HepG2 (cell line): ENCODE measurements at regions not wholly inside any gene's neighbourhood (a gene's known extent, or its start where the extent isn't known, plus 50 kb on each side); places are given as distances from the start of the nearest gene placed in this dataset.

Experiments used
- ATAC-seq: fragments of 200-7000 bp; cut with Tn5 transposase; 3 replicates; pipeline ENCODE4 v1.9.1; 2020; ENCODE audit warnings: mild to moderate bottlenecking, moderate library complexity
- BruUV-seq: library from RNA; stranded (reverse); fragments of 400-500 nt; replicated peaks from 2 replicates; lab custom pipeline; 2021; lab: Mats Ljungman, UMichigan
- CTCF ChIA-PET: fragments of 300-600 bp; formaldehyde crosslinking; extraction: SDS; loops from one replicate; lab custom pipeline; 2021; ENCODE audit warnings: low total read pairs, inconsistent platforms, low intra/inter-chr PET ratio; lab: Yijun Ruan, JAX
- POLR2A ChIA-PET: fragments of 350-600 bp; sonication (Branson Sonifier 250); formaldehyde crosslinking; loops from one replicate; lab custom pipeline; 2020; ENCODE audit warnings: antibody characterized with exemption, inconsistent platforms; lab: Yijun Ruan, JAX
- DNase-seq: peaks from one replicate; pipeline ENCODE4 v3.0.0-alpha.2; 2015; ENCODE audit warnings: low spot score
- FAIRE-seq: peaks from 3 replicates; lab custom pipeline; 2011; peaks lifted over from hg19 to GRCh38; lab: Jason Lieb, UNC
- H2AFZ ChIP-seq: one replicate; pipeline ENCODE4 v1.6.1; 2011; ENCODE audit warnings: low read length, inconsistent platforms
- H3K27ac ChIP-seq: fragments of 300-600 bp; 3 replicates; pipeline ENCODE4 v1.8.0; 2011; ENCODE audit warnings: mixed run types, mild to moderate bottlenecking, mixed read lengths, low read length, inconsistent platforms; ENCODE audit not compliant: insufficient read depth; ENCODE audit errors: extremely low read length
- H3K27me3 ChIP-seq, 2 experiments: fragments of 200-600 bp in 1 of 2; 2 replicates in 1 of 2; 3 replicates in 1 of 2; pipeline versions ENCODE4 v1.6.0 to v1.8.0; 2011; ENCODE audit warnings: low read length in 2 of 2, mild to moderate bottlenecking in 2 of 2, moderate library complexity in 2 of 2, inconsistent platforms in 1 of 2; ENCODE audit not compliant: insufficient read depth in 2 of 2, control insufficient read depth in 1 of 2
- H3K36me3 ChIP-seq, 2 experiments: fragments of 200-600 bp in 1 of 2; replicated peaks in 1 of 2; 2 replicates in 1 of 2; 3 replicates in 1 of 2; pipeline versions ENCODE4 v1.5.1 to v1.8.0; 2011; ENCODE audit warnings: low read length in 2 of 2, inconsistent platforms in 1 of 2; ENCODE audit not compliant: insufficient read depth in 2 of 2, control insufficient read depth in 1 of 2
- H3K4me1 ChIP-seq: 2 replicates; pipeline ENCODE4 v1.5.1; 2012; ENCODE audit warnings: low read length, inconsistent platforms; ENCODE audit not compliant: insufficient read depth
- H3K4me2 ChIP-seq: 2 replicates; pipeline ENCODE4 v1.6.0; 2011; ENCODE audit warnings: low read depth, low read length, inconsistent platforms
- H3K4me3 ChIP-seq, 3 experiments: fragments of 200-600 bp in 1 of 3; sonication (generic), shearing (Covaris generic) in 1 of 3; replicated peaks in 1 of 3; 2 replicates each; pipeline ENCODE4 v1.5.1; 2011 to 2016; ENCODE audit warnings: low read length in 3 of 3, inconsistent platforms in 2 of 3, low read depth in 2 of 3, mild to moderate bottlenecking in 2 of 3, control low read depth in 1 of 3, mixed read lengths in 1 of 3; ENCODE audit not compliant: insufficient read depth in 1 of 3
- H3K79me2 ChIP-seq: one replicate; pipeline ENCODE4 v1.6.1; 2011; ENCODE audit warnings: low read length, inconsistent platforms; ENCODE audit not compliant: insufficient read depth
- H3K9ac ChIP-seq: 2 replicates; pipeline ENCODE4 v1.6.0; 2011; ENCODE audit warnings: mild to moderate bottlenecking, low read depth, low read length, inconsistent platforms; ENCODE audit not compliant: insufficient read depth
- H3K9me3 ChIP-seq: 2 replicates; pipeline ENCODE4 v1.5.1; 2012; ENCODE audit warnings: mild to moderate bottlenecking, low read length
- H4K20me1 ChIP-seq: 2 replicates; pipeline ENCODE4 v1.6.0; 2011; ENCODE audit warnings: inconsistent platforms, mild to moderate bottlenecking, low read length, moderate library complexity; ENCODE audit not compliant: insufficient read depth
- ATF7 ChIP-seq, 2 experiments: fragments of 450-650 bp in 1 of 2; sonication (generic) in 1 of 2; formaldehyde crosslinking in 1 of 2; IDR thresholded peaks; 2 replicates each; pipeline versions ENCODE4 v1.4.0 to v1.6.1; 2016 to 2020; ENCODE audit warnings: antibody characterized with exemption in 1 of 2, mild to moderate bottlenecking in 1 of 2, missing genetic modification reagents in 1 of 2
- CEBPB ChIP-seq: IDR thresholded peaks from 2 replicates; pipeline ENCODE4 v1.6.1; 2011; ENCODE audit warnings: low read depth, low read length, improper control_type of control experiment, borderline replicate concordance
- GTF3A ChIP-seq: sonication (generic); formaldehyde crosslinking; conservative IDR thresholded peaks from 2 replicates; pipeline ENCODE4 v1.4.0; 2020; ENCODE audit warnings: mild to moderate bottlenecking, missing genetic modification reagents
- NFKBIZ ChIP-seq: IDR thresholded peaks from 2 replicates; pipeline ENCODE4 v1.6.1; 2018; ENCODE audit warnings: missing genetic modification reagents, missing compliant biosample characterization
- RAD21 ChIP-seq: fragments of 450-650 bp; formaldehyde crosslinking; IDR thresholded peaks from 2 replicates; pipeline ENCODE4 v1.5.0; 2020; ENCODE audit warnings: mild to moderate bottlenecking
- STAG1 ChIP-seq: sonication (generic); formaldehyde crosslinking; IDR thresholded peaks from 2 replicates; pipeline ENCODE4 v1.4.0; 2020; ENCODE audit warnings: missing genetic modification reagents
- WGBS: methylation state at CpG from one replicate; pipeline ENCODE4 v1.1.6; 2017; ENCODE audit warnings: low lambda C conversion rate; 5-methylcytosine and 5-hydroxymethylcytosine counted together
- in situ Hi-C: cut with HindIII; loops from 2 replicates; pipeline ENCODE4 v1.10.0; 2017; ENCODE audit warnings: low pct_unique_long_range_greater_than_20kb; ENCODE audit not compliant: extremely low pct_ligation_motif_present
- intact Hi-C: fragments of 100-400 bp; cut with micrococcal nuclease; formaldehyde crosslinking; loops from one replicate; pipeline ENCODE4 v1.10.0; 2022; ENCODE audit not compliant: unreplicated experiment
- TF ChIP-seq, protein P1 (sequence below): sonication (generic); formaldehyde crosslinking; IDR thresholded peaks from 2 replicates; pipeline ENCODE4 v1.5.0; 2020; ENCODE audit warnings: mild to moderate bottlenecking, low read depth, missing genetic modification reagents, borderline replicate concordance
- TF ChIP-seq, protein P2 (sequence below): sonication (generic); formaldehyde crosslinking; IDR thresholded peaks from 2 replicates; pipeline ENCODE4 v1.5.0; 2020; ENCODE audit warnings: mild to moderate bottlenecking, missing genetic modification reagents, moderate library complexity

DNA sequence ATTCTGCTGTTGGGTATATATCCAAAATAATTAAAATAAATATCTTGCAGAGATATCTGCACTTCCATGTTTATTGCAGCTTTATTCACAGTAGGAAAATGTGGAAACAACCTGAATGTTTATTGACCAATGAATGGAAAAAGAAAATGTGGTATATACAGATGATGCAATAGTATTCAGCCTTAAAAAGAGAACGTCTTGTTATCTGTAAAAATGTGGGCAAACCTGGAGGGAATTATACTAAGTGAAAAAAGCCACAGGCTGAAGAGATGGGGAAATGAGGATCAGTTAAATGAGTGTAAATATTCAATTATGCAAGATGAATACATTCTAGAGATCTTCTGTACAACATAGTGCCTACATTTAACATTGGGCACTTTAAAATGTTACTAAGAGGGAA is 766.1 kb upstream of the IGFBP3 start:
- Histone ChIP-seq H3K4me3 (no peak overlapping the region), H3K9ac (no peak overlapping the region), H3K27me3 (no peaks in the 10 kb centered on the region), H3K9me3 (no peaks in the 10 kb centered on the region), H3K4me1 (no peaks in the 10 kb centered on the region), H3K4me2 (no peak overlapping the region), H3K27ac (no peak overlapping the region), H3K79me2 (no peaks in the 10 kb centered on the region), H3K36me3 (no peaks in the 10 kb centered on the region), H2AFZ (no peak overlapping the region), H4K20me1 (no peaks in the 10 kb centered on the region)
- no peak for TF ChIP-seq NFKBIZ
- TF ChIP-seq GTF3A (CRISPR knock-in tag), result no peak
- peak; percentile 39; the same call in 1 of the 2 replicates for TF ChIP-seq CEBPB
- peak; percentile 38; the same call in 1 of the 2 replicates for TF ChIP-seq ATF7 (IDR thresholded peaks at IDR 0.05)
- TF ChIP-seq ATF7 (CRISPR knock-in tag; IDR thresholded peaks at IDR 0.05), result no peak
- intact Hi-C loops, result no loop called here
- 3% methylated on average over 1 of the region's 1 CpG for WGBS
- no peak for FAIRE-seq
- in situ Hi-C loops, result no loop called here
- ChIA-PET POLR2A (no interaction called here), CTCF (no interaction called here)
- ATAC-seq, result no peak
- DNase-seq, result no peak
- no TSS peak for BruUV-seq

DNA sequence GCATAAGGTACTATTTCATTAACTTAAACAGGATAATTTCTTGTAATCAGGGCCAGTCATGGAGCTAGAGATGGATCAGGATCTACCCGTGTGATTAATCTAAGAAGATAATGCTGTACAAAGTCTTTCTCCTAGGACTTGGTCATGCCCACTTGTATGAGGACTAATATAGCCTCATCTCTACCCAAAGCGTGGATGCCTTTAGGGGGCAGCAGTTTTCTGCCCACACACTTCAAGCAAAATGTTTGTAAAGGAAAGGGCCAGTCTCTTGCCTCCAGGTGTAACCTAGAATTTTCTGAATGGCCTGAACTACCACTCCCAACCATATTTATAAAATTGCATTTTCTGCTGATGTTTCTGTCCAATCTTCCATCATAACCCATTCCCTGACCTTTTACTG is 764.0 kb upstream of the IGFBP3 start:
- no peak overlapping the region for H3K4me2 ChIP-seq
- in situ Hi-C loops (no loop called here), intact Hi-C loops (no loop called here)
- WGBS, result 32% methylated on average over 2 of the region's 2 CpGs
- no peak overlapping the region for H3K4me3 ChIP-seq
- H3K36me3 ChIP-seq, result no peaks in the 10 kb centered on the region
- ATAC-seq (no peak), FAIRE-seq (no peak), DNase-seq (no peak)
- TF ChIP-seq RAD21 (CRISPR knock-in tag), result no peak
- peak; percentile 39; the same call in 1 of the 2 replicates for TF ChIP-seq STAG1 (CRISPR knock-in tag)
- TF ChIP-seq, protein P1, sequence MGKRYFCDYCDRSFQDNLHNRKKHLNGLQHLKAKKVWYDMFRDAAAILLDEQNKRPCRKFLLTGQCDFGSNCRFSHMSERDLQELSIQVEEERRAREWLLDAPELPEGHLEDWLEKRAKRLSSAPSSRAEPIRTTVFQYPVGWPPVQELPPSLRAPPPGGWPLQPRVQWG, result no peak
- TF ChIP-seq, protein P2, sequence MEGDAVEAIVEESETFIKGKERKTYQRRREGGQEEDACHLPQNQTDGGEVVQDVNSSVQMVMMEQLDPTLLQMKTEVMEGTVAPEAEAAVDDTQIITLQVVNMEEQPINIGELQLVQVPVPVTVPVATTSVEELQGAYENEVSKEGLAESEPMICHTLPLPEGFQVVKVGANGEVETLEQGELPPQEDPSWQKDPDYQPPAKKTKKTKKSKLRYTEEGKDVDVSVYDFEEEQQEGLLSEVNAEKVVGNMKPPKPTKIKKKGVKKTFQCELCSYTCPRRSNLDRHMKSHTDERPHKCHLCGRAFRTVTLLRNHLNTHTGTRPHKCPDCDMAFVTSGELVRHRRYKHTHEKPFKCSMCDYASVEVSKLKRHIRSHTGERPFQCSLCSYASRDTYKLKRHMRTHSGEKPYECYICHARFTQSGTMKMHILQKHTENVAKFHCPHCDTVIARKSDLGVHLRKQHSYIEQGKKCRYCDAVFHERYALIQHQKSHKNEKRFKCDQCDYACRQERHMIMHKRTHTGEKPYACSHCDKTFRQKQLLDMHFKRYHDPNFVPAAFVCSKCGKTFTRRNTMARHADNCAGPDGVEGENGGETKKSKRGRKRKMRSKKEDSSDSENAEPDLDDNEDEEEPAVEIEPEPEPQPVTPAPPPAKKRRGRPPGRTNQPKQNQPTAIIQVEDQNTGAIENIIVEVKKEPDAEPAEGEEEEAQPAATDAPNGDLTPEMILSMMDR (CRISPR knock-in tag), result peak; percentile 41
- ChIA-PET POLR2A (no interaction called here), CTCF (interaction anchor here (1.2 kb wide), 1 partner anchor 495 kb away, joined by 3 read pairs; no protein-coding TSS in a partner anchor)
- no peaks in the 10 kb centered on the region for H3K27me3 ChIP-seq
- H2AFZ ChIP-seq, result no peak overlapping the region
- H3K79me2 ChIP-seq, result no peaks in the 10 kb centered on the region
- H3K27ac ChIP-seq, result no peak overlapping the region
- no peak overlapping the region for H3K9ac ChIP-seq
- no peaks in the 10 kb centered on the region for H4K20me1 ChIP-seq
- H3K9me3 ChIP-seq, result no peaks in the 10 kb centered on the region
- no peaks in the 10 kb centered on the region for H3K4me1 ChIP-seq
- BruUV-seq, result no TSS peak
